Fibroblast of lung (primary cell): ENCODE measurements at regions not wholly inside any gene's neighbourhood (a gene's known extent, or its start where the extent isn't known, plus 50 kb on each side); places are given as distances from the start of the nearest gene placed in this dataset.

Experiments used
- DNase-seq, 2 donors: peaks; one replicate each; pipeline versions ENCODE4 v3.0.0 to v3.0.0-alpha.2; 2010; ENCODE audit warnings: low read depth in 2 of 2
- H2AFZ ChIP-seq: 2 replicates; pipeline ENCODE4 v1.5.1; 2012; ENCODE audit warnings: low read length, control low read depth, inconsistent platforms
- H3K27ac ChIP-seq: 2 replicates; pipeline ENCODE4 v1.5.1; 2011; ENCODE audit warnings: low read length, control low read depth; ENCODE audit not compliant: insufficient read depth
- H3K27me3 ChIP-seq: 2 replicates; pipeline ENCODE4 v1.5.1; 2011; ENCODE audit warnings: mild to moderate bottlenecking, low read length; ENCODE audit not compliant: control insufficient read depth, insufficient read depth
- H3K36me3 ChIP-seq: 2 replicates; pipeline ENCODE4 v1.5.1; 2011; ENCODE audit warnings: low read length; ENCODE audit not compliant: control insufficient read depth, insufficient read depth
- H3K4me1 ChIP-seq: 2 replicates; pipeline ENCODE4 v1.5.1; 2011; ENCODE audit warnings: low read length; ENCODE audit not compliant: control insufficient read depth, insufficient read depth; ENCODE audit errors: extremely low read depth
- H3K4me2 ChIP-seq: 2 replicates; pipeline ENCODE4 v1.5.1; 2011; ENCODE audit warnings: low read length, control low read depth; ENCODE audit not compliant: insufficient read depth; ENCODE audit errors: extremely low read depth
- H3K4me3 ChIP-seq, 4 experiments: fragments of 200-600 bp in 1 of 4; sonication (generic) in 1 of 4; replicated peaks in 1 of 4; 2 replicates each; pipeline ENCODE4 v1.5.1; 2011 to 2016; ENCODE audit warnings: low read length in 4 of 4, low read depth in 3 of 4, mild to moderate bottlenecking in 3 of 4, control low read depth in 2 of 4, inconsistent platforms in 1 of 4, mixed read lengths in 1 of 4; ENCODE audit not compliant: insufficient read depth in 1 of 4; ENCODE audit errors: control extremely low read depth in 1 of 4
- H3K79me2 ChIP-seq: 2 replicates; pipeline ENCODE4 v1.5.1; 2012; ENCODE audit warnings: mild to moderate bottlenecking, low read length, inconsistent platforms; ENCODE audit not compliant: control insufficient read depth, insufficient read depth
- H3K9ac ChIP-seq: 2 replicates; pipeline ENCODE4 v1.5.1; 2011; ENCODE audit warnings: mild to moderate bottlenecking, low read length, control low read depth; ENCODE audit not compliant: insufficient read depth
- H3K9me3 ChIP-seq: 2 replicates; pipeline ENCODE4 v1.5.1; 2012; ENCODE audit warnings: low read depth, low read length; ENCODE audit not compliant: control insufficient read depth, insufficient read depth
- H4K20me1 ChIP-seq: 2 replicates; pipeline ENCODE4 v1.5.1; 2011; ENCODE audit warnings: low read length; ENCODE audit not compliant: control insufficient read depth, insufficient read depth; ENCODE audit errors: extremely low read depth
- EZH2 ChIP-seq: IDR thresholded peaks from 2 replicates; pipeline ENCODE4 v1.5.1; 2012; ENCODE audit warnings: low read length, control low read depth, mild to moderate bottlenecking; ENCODE audit errors: missing control alignments
- TF ChIP-seq, protein P1 (sequence below), 2 donors: IDR thresholded peaks in 1 of 2; conservative IDR thresholded peaks in 1 of 2; 1 replicate in 1 of 2; 2 replicates in 1 of 2; pipeline ENCODE4 v1.5.1; 2011 to 2012; ENCODE audit warnings: low read length in 2 of 2, control low read depth in 1 of 2, inconsistent platforms in 1 of 2, low read depth in 1 of 2, mild to moderate bottlenecking in 1 of 2

DNA sequence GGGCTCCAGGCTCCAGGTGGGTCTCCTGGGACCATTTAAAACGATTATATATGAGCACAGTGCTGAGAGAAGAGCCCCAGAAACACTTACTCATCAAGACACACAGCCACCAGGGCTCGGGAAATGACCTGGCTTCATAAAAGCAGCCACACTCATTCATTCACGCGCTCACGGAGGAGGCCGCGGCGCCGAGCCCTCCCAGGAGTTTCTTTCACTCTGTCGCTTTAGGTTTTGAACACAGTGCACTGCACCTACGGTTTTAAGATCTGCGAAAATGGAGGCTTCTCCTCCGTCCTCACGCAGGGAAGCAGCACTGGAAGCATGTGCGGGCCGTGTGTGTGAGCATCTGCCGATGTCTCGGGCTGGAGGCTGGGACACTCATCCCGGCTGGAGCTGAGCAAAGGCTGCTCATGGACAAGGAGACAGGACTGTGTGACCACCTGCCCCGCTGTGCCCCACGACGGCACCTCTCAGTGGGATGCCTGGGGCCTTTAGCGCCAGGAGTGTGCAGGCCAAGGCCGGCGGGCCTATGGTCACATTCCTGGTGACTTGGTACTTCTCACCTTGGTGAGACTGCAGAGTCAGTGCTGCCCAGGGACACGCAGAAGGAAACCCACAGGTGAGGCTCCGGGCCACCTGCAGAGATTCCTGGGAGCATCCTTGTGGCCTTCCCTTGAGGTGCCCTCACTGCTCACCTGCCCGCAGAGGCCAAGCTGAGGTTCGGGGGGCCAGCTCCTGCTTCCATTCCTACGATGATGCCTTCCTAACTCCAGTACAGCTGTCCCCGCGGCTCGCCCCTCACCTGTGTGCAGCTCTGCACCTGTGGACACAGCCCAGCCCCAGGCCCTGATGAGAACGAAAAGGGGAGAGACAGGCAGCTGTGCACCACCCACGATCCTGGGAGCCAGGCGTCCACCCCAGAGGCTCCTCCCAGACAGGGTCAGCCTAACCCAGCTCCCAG lies 872.0 kb downstream of the BRD1 start:
- Histone ChIP-seq H3K27me3 (no peaks in the 10 kb centered on the region), H3K27ac (no peak overlapping the region), H2AFZ (no peak overlapping the region), H3K4me3 (no peak overlapping the region), H3K4me1 (no peaks in the 10 kb centered on the region), H3K4me2 (no peak overlapping the region), H3K9me3 (no peaks in the 10 kb centered on the region), H4K20me1 (no peaks in the 10 kb centered on the region), H3K9ac (no peak overlapping the region), H3K79me2 (no peaks in the 10 kb centered on the region), H3K36me3 (no peaks in the 10 kb centered on the region)
- TF ChIP-seq, protein P1, sequence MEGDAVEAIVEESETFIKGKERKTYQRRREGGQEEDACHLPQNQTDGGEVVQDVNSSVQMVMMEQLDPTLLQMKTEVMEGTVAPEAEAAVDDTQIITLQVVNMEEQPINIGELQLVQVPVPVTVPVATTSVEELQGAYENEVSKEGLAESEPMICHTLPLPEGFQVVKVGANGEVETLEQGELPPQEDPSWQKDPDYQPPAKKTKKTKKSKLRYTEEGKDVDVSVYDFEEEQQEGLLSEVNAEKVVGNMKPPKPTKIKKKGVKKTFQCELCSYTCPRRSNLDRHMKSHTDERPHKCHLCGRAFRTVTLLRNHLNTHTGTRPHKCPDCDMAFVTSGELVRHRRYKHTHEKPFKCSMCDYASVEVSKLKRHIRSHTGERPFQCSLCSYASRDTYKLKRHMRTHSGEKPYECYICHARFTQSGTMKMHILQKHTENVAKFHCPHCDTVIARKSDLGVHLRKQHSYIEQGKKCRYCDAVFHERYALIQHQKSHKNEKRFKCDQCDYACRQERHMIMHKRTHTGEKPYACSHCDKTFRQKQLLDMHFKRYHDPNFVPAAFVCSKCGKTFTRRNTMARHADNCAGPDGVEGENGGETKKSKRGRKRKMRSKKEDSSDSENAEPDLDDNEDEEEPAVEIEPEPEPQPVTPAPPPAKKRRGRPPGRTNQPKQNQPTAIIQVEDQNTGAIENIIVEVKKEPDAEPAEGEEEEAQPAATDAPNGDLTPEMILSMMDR (conservative IDR thresholded peaks at IDR 0.05 in 1 of 2, IDR thresholded peaks at IDR 0.05 in 1 of 2; ENCODE audit: low read depth in 1 of 2, low read length in 2 of 2): no peak
- TF ChIP-seq EZH2: no peak
- DNase-seq: no peak

DNA sequence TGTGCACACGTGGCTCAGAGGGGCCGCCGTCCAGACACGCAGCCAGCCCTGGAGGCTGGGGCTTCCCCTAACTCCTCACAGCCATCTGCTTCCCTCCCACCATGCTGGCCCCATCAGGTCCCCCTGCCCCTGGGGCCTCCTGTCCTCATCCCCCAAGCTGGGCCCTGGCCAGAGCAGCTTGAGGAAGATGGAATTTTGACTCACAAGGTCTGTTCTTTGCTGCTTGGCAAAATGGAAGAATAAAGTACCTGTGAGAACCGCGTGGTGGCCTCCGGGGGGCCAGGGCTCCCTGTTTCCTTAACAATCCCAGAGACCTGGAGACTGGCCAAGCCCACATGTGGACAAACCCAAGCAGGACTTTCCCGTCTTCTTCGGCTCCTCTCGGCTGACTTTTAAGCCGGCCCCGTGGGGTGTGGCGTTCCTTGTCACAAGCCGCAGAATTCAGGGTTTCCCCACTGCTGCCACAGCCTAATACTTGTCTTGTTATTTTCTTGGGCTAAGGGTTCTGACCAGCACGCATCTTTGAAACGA lies 872.8 kb downstream of the BRD1 start:
- Histone ChIP-seq H3K4me1 (no peaks in the 10 kb centered on the region), H3K4me2 (no peak overlapping the region), H3K27ac (no peak overlapping the region), H3K9ac (no peak overlapping the region), H3K79me2 (no peaks in the 10 kb centered on the region), H3K27me3 (no peaks in the 10 kb centered on the region), H3K4me3 (no peak overlapping the region), H3K36me3 (no peaks in the 10 kb centered on the region), H4K20me1 (no peaks in the 10 kb centered on the region), H2AFZ (no peak overlapping the region), H3K9me3 (no peaks in the 10 kb centered on the region)
- no peak for DNase-seq
- TF ChIP-seq EZH2: no peak
- TF ChIP-seq, protein P1 (conservative IDR thresholded peaks at IDR 0.05 in 1 of 2, IDR thresholded peaks at IDR 0.05 in 1 of 2; ENCODE audit: low read depth in 1 of 2, low read length in 2 of 2): no peak

- Histone ChIP-seq H3K27me3 (no peaks in the 10 kb centered on the region), H2AFZ (no peak overlapping the region), H3K9ac (no peak overlapping the region), H3K4me1 (no peaks in the 10 kb centered on the region), H3K4me2 (no peak overlapping the region), H3K36me3 (no peaks in the 10 kb centered on the region), H4K20me1 (no peaks in the 10 kb centered on the region), H3K27ac (no peak overlapping the region), H3K9me3 (no peaks in the 10 kb centered on the region), H3K4me3 (no peak overlapping the region), H3K79me2 (no peaks in the 10 kb centered on the region)
- TF ChIP-seq, protein P1 (conservative IDR thresholded peaks at IDR 0.05 in 1 of 2, IDR thresholded peaks at IDR 0.05 in 1 of 2; ENCODE audit: low read depth in 1 of 2, low read length in 2 of 2): no peak
- TF ChIP-seq EZH2: no peak
- DNase-seq: no peak
These were observed 873.8 kb downstream of the BRD1 start for GRCh38 chr22:48953830-48954229.
